ENCODE measurements at regions not wholly inside any gene's neighbourhood (a gene's known extent, or its start where the extent isn't known, plus 50 kb on each side); places are given as distances from the start of the nearest gene placed in this dataset.

DNA sequence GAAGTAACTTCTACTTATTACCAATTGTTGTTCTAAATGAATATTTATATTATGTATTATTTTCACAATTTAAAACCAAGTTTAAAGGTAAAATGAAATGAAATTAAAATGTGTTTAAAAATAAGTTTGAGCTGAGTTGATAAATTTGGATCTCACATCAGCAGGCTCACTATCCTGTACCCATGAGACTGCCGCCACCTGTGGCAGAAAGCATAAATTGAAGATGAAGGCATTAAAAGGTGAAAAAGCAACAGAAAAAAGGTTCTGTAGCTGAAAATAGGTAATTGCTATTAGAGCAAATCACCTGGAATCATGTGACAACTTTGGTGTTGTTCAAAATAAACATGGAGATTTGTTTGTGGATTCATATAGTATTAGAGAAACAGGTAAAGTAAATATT, 133.0 kb upstream of the CADM2 start:
- no peak for ATAC-seq
- no peaks in the 10 kb centered on the region for H3K79me2 ChIP-seq (ENCODE audit: control insufficient read depth, insufficient read depth, low read length)
- intact Hi-C loops (cut with micrococcal nuclease) (no loop called here), in situ Hi-C loops (cut with MboI) (no loop called here)
- WGBS (ENCODE audit: insufficient coverage, low coverage, missing lambda C conversion rate): 8% methylated on average over 1 of the region's 1 CpG
- no peaks in the 10 kb centered on the region for H4K20me1 ChIP-seq (replicated peaks; ENCODE audit: control insufficient read depth, insufficient read depth, low read length)
- no peak for TF ChIP-seq SMAD1 (IDR thresholded peaks at IDR 0.05; ENCODE audit: low read depth, low read length, partially characterized antibody)
- TF ChIP-seq, protein P1, sequence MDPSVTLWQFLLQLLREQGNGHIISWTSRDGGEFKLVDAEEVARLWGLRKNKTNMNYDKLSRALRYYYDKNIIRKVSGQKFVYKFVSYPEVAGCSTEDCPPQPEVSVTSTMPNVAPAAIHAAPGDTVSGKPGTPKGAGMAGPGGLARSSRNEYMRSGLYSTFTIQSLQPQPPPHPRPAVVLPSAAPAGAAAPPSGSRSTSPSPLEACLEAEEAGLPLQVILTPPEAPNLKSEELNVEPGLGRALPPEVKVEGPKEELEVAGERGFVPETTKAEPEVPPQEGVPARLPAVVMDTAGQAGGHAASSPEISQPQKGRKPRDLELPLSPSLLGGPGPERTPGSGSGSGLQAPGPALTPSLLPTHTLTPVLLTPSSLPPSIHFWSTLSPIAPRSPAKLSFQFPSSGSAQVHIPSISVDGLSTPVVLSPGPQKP (CRISPR knock-in tag; IDR thresholded peaks at IDR 0.05): no peak
- TF ChIP-seq ZNF75A (CRISPR knock-in tag; IDR thresholded peaks at IDR 0.05): no peak
- no peak for TF ChIP-seq ZFPM2 (CRISPR knock-in tag; IDR thresholded peaks at IDR 0.05)
- no peak for TF ChIP-seq DACH1 (IDR thresholded peaks at IDR 0.05; ENCODE audit: partially characterized antibody)
- TF ChIP-seq HDGF (IDR thresholded peaks at IDR 0.05): no peak
- TF ChIP-seq SNIP1 (IDR thresholded peaks at IDR 0.05; ENCODE audit: low read depth): no peak
- TF ChIP-seq, protein P2, sequence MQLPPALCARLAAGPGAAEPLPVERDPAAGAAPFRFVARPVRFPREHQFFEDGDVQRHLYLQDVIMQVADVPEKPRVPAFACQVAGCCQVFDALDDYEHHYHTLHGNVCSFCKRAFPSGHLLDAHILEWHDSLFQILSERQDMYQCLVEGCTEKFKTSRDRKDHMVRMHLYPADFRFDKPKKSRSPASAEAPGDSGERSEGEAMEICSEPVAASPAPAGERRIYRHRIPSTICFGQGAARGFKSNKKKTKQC (CRISPR knock-in tag; IDR thresholded peaks at IDR 0.05): no peak
- H2AFZ ChIP-seq (ENCODE audit: low read depth, low read length): no peak overlapping the region
- no peak overlapping the region for H3K4me2 ChIP-seq (ENCODE audit: insufficient read depth, low read length)
- H3K27me3 ChIP-seq (ENCODE audit: control insufficient read depth in 2 of 2, insufficient read depth in 2 of 2, low read length in 2 of 2): no peaks in the 10 kb centered on the region
- no peak overlapping the region for H3K9ac ChIP-seq (ENCODE audit: insufficient read depth in 1 of 2, low read depth in 2 of 2, low read length in 2 of 2)
- ChIA-PET POLR2A (no interaction called here), CTCF (ENCODE audit: low intra/inter-chr PET ratio) (no interaction called here)
- no peaks in the 10 kb centered on the region for H3K36me3 ChIP-seq (ENCODE audit: control insufficient read depth, insufficient read depth, low read length)
- FAIRE-seq: no peak
- H3K9me3 ChIP-seq (replicated peaks; ENCODE audit: control insufficient read depth, insufficient read depth, low read depth, low read length): no peaks in the 10 kb centered on the region
- no peak overlapping the region for H3K27ac ChIP-seq (ENCODE audit: extremely low read depth, low read depth, low read length)
- no peaks in the 10 kb centered on the region for H3K4me1 ChIP-seq (replicated peaks in 1 of 2; ENCODE audit: control insufficient read depth in 2 of 2, insufficient read depth in 2 of 2, low read length in 2 of 2)
- DNase-seq (ENCODE audit: extremely low read depth in 1 of 4, low spot score in 3 of 4): no peak
- H3K9me1 ChIP-seq (ENCODE audit: control insufficient read depth, insufficient read depth, low read length): no peaks in the 10 kb centered on the region
- no TSS peak for BruUV-seq (replicated peaks)
- no peak overlapping the region for H3K4me3 ChIP-seq
